ENCODE measurements at regions not wholly inside any gene's neighbourhood (a gene's known extent, or its start where the extent isn't known, plus 50 kb on each side); places are given as distances from the start of the nearest gene placed in this dataset.

GRCh38 chr11:45436966-45437365 is 150.8 kb upstream of the SYT13 start:
- DNase-seq (ENCODE audit: low spot score), result no peak

- DNase-seq (ENCODE audit: low spot score), result no peak
Measured at GRCh38 chr11:45436118-45436517, 150.0 kb upstream of the SYT13 start.

GRCh38 chr11:45435706-45436105 is 149.6 kb upstream of the SYT13 start:
- no peak for DNase-seq (ENCODE audit: low spot score)

- no peak for DNase-seq (ENCODE audit: low spot score)
Measured at GRCh38 chr11:45432910-45433309, 146.8 kb upstream of the SYT13 start.

GRCh38 chr11:45432100-45432499 is 146.0 kb upstream of the SYT13 start:
- no peak for DNase-seq (ENCODE audit: low spot score)

GRCh38 chr11:45431046-45432018 is 145.2 kb upstream of the SYT13 start:
- DNase-seq (ENCODE audit: low spot score), result no peak

- DNase-seq (ENCODE audit: low spot score), result no peak
Measured at GRCh38 chr11:45430361-45430760, 144.2 kb upstream of the SYT13 start.

- no peak for DNase-seq (ENCODE audit: low spot score)
Measured at GRCh38 chr11:45429719-45430118, 143.6 kb upstream of the SYT13 start.

- no peak for DNase-seq (ENCODE audit: low spot score)
Measured at GRCh38 chr11:45428541-45429230, 142.5 kb upstream of the SYT13 start.

- DNase-seq (ENCODE audit: low spot score), result no peak
Measured at GRCh38 chr11:45428116-45428515, 142.0 kb upstream of the SYT13 start.

GRCh38 chr11:45424411-45425180 is 138.5 kb upstream of the SYT13 start:
- DNase-seq (ENCODE audit: low spot score), result no peak

- no peak for DNase-seq (ENCODE audit: low spot score)
Measured at GRCh38 chr11:45423475-45424120, 137.5 kb upstream of the SYT13 start.

GRCh38 chr11:45423036-45423435 is 136.9 kb upstream of the SYT13 start:
- DNase-seq (ENCODE audit: low spot score), result no peak

GRCh38 chr11:45414088-45414487 is 127.9 kb upstream of the SYT13 start:
- DNase-seq (ENCODE audit: low spot score), result no peak

GRCh38 chr11:45413156-45413858 is 127.2 kb upstream of the SYT13 start:
- DNase-seq (ENCODE audit: low spot score), result no peak

GRCh38 chr11:45412521-45412920 is 126.4 kb upstream of the SYT13 start:
- DNase-seq (ENCODE audit: low spot score), result no peak

- no peak for DNase-seq (ENCODE audit: low spot score)
Measured at GRCh38 chr11:45412051-45412471, 125.9 kb upstream of the SYT13 start.

- no peak for DNase-seq (ENCODE audit: low spot score)
Measured at GRCh38 chr11:45411228-45411946, 125.2 kb upstream of the SYT13 start.

- no peak for DNase-seq (ENCODE audit: low spot score)
Measured at GRCh38 chr11:45410391-45411227, 124.5 kb upstream of the SYT13 start.

GRCh38 chr11:45409587-45409986 is 123.4 kb upstream of the SYT13 start:
- no peak for DNase-seq (ENCODE audit: low spot score)
